IMR-90 (cell line): ENCODE measurements at regions not wholly inside any gene's neighbourhood (a gene's known extent, or its start where the extent isn't known, plus 50 kb on each side); places are given as distances from the start of the nearest gene placed in this dataset.

ENCODE experiments used
- ATAC-seq: fragments of 200-7000 bp; cut with Tn5 transposase; 2 replicates; pipeline ENCODE4 v1.9.1; 2020; ENCODE audit warnings: low read depth, mild to moderate bottlenecking, moderate library complexity
- BruUV-seq: library from RNA; stranded (reverse); fragments of 400-500 nt; replicated peaks from 2 replicates; lab custom pipeline; 2021; lab: Mats Ljungman, UMichigan
- CTCF ChIA-PET: fragments of 300-600 bp; formaldehyde crosslinking; extraction: SDS; loops from one replicate; lab custom pipeline; 2021; ENCODE audit warnings: antibody characterized with exemption; lab: Yijun Ruan, JAX
- POLR2A ChIA-PET: fragments of 300-600 bp; sonication (Branson Sonifier 250); formaldehyde crosslinking; loops from one replicate; lab custom pipeline; 2022; ENCODE audit warnings: antibody characterized with exemption; ENCODE audit not compliant: unreplicated experiment; lab: Charles Lee
- DNase-seq: peaks from one replicate; pipeline ENCODE4 v3.0.0; 2013
- H2AFZ ChIP-seq: replicated peaks from 2 replicates; pipeline ENCODE3; 2013; ENCODE audit warnings: low read length, mild to moderate bottlenecking; ENCODE audit not compliant: poor library complexity
- H2AK5ac ChIP-seq: 2 replicates; pipeline ENCODE4 v1.6.1; 2013; ENCODE audit warnings: low read depth, low read length, inconsistent platforms
- H2AK9ac ChIP-seq: replicated peaks from 2 replicates; pipeline ENCODE3; 2013; ENCODE audit warnings: mild to moderate bottlenecking, low read depth, low read length, moderate library complexity; ENCODE audit not compliant: poor library complexity
- H2BK120ac ChIP-seq: 2 replicates; pipeline ENCODE4 v1.6.1; 2013; ENCODE audit warnings: low read depth, low read length, inconsistent platforms
- H2BK15ac ChIP-seq: 3 replicates; pipeline ENCODE4 v1.6.1; 2013; ENCODE audit warnings: low read depth, low read length, inconsistent platforms
- H2BK20ac ChIP-seq: 2 replicates; pipeline ENCODE4 v1.6.1; 2013; ENCODE audit warnings: low read depth, mild to moderate bottlenecking, inconsistent platforms, low read length, moderate library complexity
- H2BK5ac ChIP-seq: 2 replicates; pipeline ENCODE4 v1.6.1; 2013; ENCODE audit warnings: mild to moderate bottlenecking, low read depth, low read length, inconsistent platforms; ENCODE audit not compliant: poor library complexity, severe bottlenecking
- H3K14ac ChIP-seq: replicated peaks from 2 replicates; pipeline ENCODE4 v1.6.1; 2013; ENCODE audit warnings: low read depth, low read length, inconsistent platforms
- H3K18ac ChIP-seq: 2 replicates; pipeline ENCODE4 v1.6.1; 2013; ENCODE audit warnings: low read depth, low read length, control low read depth
- H3K23ac ChIP-seq: 2 replicates; pipeline ENCODE4 v1.6.1; 2013; ENCODE audit warnings: low read depth, low read length, inconsistent platforms
- H3K27ac ChIP-seq: 2 replicates; pipeline ENCODE4 v1.5.1; 2013; ENCODE audit warnings: mild to moderate bottlenecking, control low read depth, low read length; ENCODE audit not compliant: insufficient read depth
- H3K27me3 ChIP-seq: 2 replicates; pipeline ENCODE4 v1.6.1; 2013; ENCODE audit warnings: low read length; ENCODE audit not compliant: control insufficient read depth, insufficient read depth
- H3K36me3 ChIP-seq: 2 replicates; pipeline ENCODE4 v1.6.1; 2013; ENCODE audit warnings: low read length, mixed read lengths; ENCODE audit not compliant: control insufficient read depth, insufficient read depth
- H3K4ac ChIP-seq: 2 replicates; pipeline ENCODE4 v1.6.1; 2013; ENCODE audit warnings: low read depth, low read length, inconsistent platforms
- H3K4me1 ChIP-seq: 2 replicates; pipeline ENCODE4 v1.6.1; 2013; ENCODE audit warnings: low read length, mixed read lengths; ENCODE audit not compliant: control insufficient read depth, insufficient read depth
- H3K4me2 ChIP-seq: 2 replicates; pipeline ENCODE4 v1.6.1; 2013; ENCODE audit warnings: low read depth, mild to moderate bottlenecking, control low read depth, low read length, moderate library complexity
- H3K4me3 ChIP-seq: 2 replicates; pipeline ENCODE4 v1.5.1; 2013; ENCODE audit warnings: low read depth, mild to moderate bottlenecking, control low read depth, low read length, moderate library complexity; ENCODE audit not compliant: insufficient read depth
- H3K56ac ChIP-seq: 2 replicates; pipeline ENCODE4 v1.6.1; 2013; ENCODE audit warnings: low read length, inconsistent platforms; ENCODE audit not compliant: insufficient read depth; ENCODE audit errors: extremely low read depth
- H3K79me1 ChIP-seq, 2 experiments: 2 replicates each; pipeline ENCODE4 v1.6.1; 2013; ENCODE audit warnings: low read length in 2 of 2, inconsistent platforms in 1 of 2, low read depth in 1 of 2
- H3K9ac ChIP-seq: 2 replicates; pipeline ENCODE4 v1.6.1; 2013; ENCODE audit warnings: low read depth, low read length, control low read depth
- H3K9me1 ChIP-seq: 2 replicates; pipeline ENCODE4 v1.6.1; 2013; ENCODE audit warnings: low read length, inconsistent platforms; ENCODE audit not compliant: insufficient read depth
- H3K9me3 ChIP-seq: 2 replicates; pipeline ENCODE4 v1.6.1; 2013; ENCODE audit warnings: low read length; ENCODE audit not compliant: control insufficient read depth, insufficient read depth
- H4K20me1 ChIP-seq: 2 replicates; pipeline ENCODE4 v1.6.1; 2013; ENCODE audit warnings: low read length, inconsistent platforms; ENCODE audit not compliant: insufficient read depth
- H4K5ac ChIP-seq: 2 replicates; pipeline ENCODE4 v1.6.1; 2013; ENCODE audit warnings: mild to moderate bottlenecking, low read depth, low read length, control low read depth
- H4K8ac ChIP-seq, 2 experiments: 2 replicates each; pipeline ENCODE4 v1.6.1; 2013; ENCODE audit warnings: low read depth in 2 of 2, low read length in 2 of 2, control low read depth in 1 of 2, inconsistent platforms in 1 of 2
- H4K91ac ChIP-seq: 2 replicates; pipeline ENCODE4 v1.6.1; 2013; ENCODE audit warnings: low read depth, low read length, inconsistent platforms; ENCODE audit not compliant: insufficient read depth
- BHLHE40 ChIP-seq: fragments of 150-350 bp; IDR thresholded peaks from 2 replicates; pipeline ENCODE4 v1.6.1; 2016; ENCODE audit warnings: mild to moderate bottlenecking, low read depth, low read length
- CEBPB ChIP-seq: IDR thresholded peaks from 2 replicates; pipeline ENCODE4 v1.6.1; 2012; ENCODE audit warnings: low read depth, low read length, improper control_type of control experiment
- CHD1 ChIP-seq: IDR thresholded peaks from 2 replicates; pipeline ENCODE4 v1.6.1; 2012; ENCODE audit warnings: low read depth, low read length, improper control_type of control experiment
- CTCF ChIP-seq: conservative IDR thresholded peaks from 2 replicates; pipeline ENCODE4 v1.5.1; 2012; ENCODE audit warnings: mild to moderate bottlenecking, low read depth, low read length, improper control_type of control experiment
- MAZ ChIP-seq: IDR thresholded peaks from 2 replicates; pipeline ENCODE4 v1.6.1; 2012; ENCODE audit warnings: low read depth, mild to moderate bottlenecking, low read length, improper control_type of control experiment, moderate library complexity, borderline replicate concordance
- NFE2L2 ChIP-seq: fragments of 150-350 bp; IDR thresholded peaks from 2 replicates; pipeline ENCODE4 v1.6.1; 2016; ENCODE audit warnings: low read depth, mild to moderate bottlenecking, low read length
- POLR2A ChIP-seq: IDR thresholded peaks from 2 replicates; pipeline ENCODE4 v1.6.1; 2012; ENCODE audit warnings: mild to moderate bottlenecking, low read depth, low read length
- RAD21 ChIP-seq: IDR thresholded peaks from 2 replicates; pipeline ENCODE4 v1.6.1; 2012; ENCODE audit warnings: low read length, improper control_type of control experiment
- SMC3 ChIP-seq: fragments of 150-350 bp; IDR thresholded peaks from 2 replicates; pipeline ENCODE4 v1.6.1; 2016; ENCODE audit warnings: low read depth, mild to moderate bottlenecking, antibody characterized with exemption, low read length, moderate library complexity
- WGBS, 2 experiments: methylation state at CpG; one replicate each; pipeline versions ENCODE4 v1.1.5 to v1.1.7; 2013; ENCODE audit warnings: missing lambda C conversion rate in 2 of 2; ENCODE audit not compliant: insufficient read length in 1 of 2; ENCODE audit errors: extremely low coverage in 2 of 2; 5-methylcytosine and 5-hydroxymethylcytosine counted together
- dilution Hi-C: fragments of 300-500 bp; cut with HindIII; formaldehyde crosslinking; loops from one replicate; pipeline ENCODE4 v1.14.3; 2018; ENCODE audit warnings: low sequenced_read_pairs; ENCODE audit not compliant: unreplicated experiment
- in situ Hi-C: fragments of 300-500 bp; cut with MboI; formaldehyde crosslinking; loops from 3 replicates; pipeline ENCODE4 v1.14.3; 2019; ENCODE audit warnings: low sequenced_read_pairs, inconsistent platforms, mixed read lengths
- intact Hi-C: fragments of 100-400 bp; cut with micrococcal nuclease; formaldehyde crosslinking; loops from 2 replicates; pipeline ENCODE4 v1.10.0; 2022

GRCh38 chrX:40405399-40405798 is 175.4 kb upstream of the ATP6AP2 start:
- no peak overlapping the region for H2BK5ac ChIP-seq
- dilution Hi-C loops: no loop called here
- no TSS peak for BruUV-seq
- H3K9me3 ChIP-seq: peaks cover 3% of the 10 kb centered on the region; the same call in 1 of the 2 replicates
- no peaks in the 10 kb centered on the region for H3K36me3 ChIP-seq
- H3K23ac ChIP-seq: no peak overlapping the region
- H4K8ac ChIP-seq: no peak overlapping the region
- DNase-seq: no peak
- no peaks in the 10 kb centered on the region for H3K9me1 ChIP-seq
- H2BK20ac ChIP-seq: no peak overlapping the region
- H3K79me1 ChIP-seq: no peaks in the 10 kb centered on the region
- TF ChIP-seq SMC3 (no peak), CHD1 (no peak), RAD21 (no peak), POLR2A (no peak), CEBPB (no peak), NFE2L2 (no peak), BHLHE40 (no peak), MAZ (no peak), CTCF (no peak)
- ATAC-seq: no peak
- H3K4me3 ChIP-seq: no peak overlapping the region
- no peak overlapping the region for H3K9ac ChIP-seq
- POLR2A ChIA-PET: interaction anchor here (0.7 kb wide), 1 partner anchor 10 kb away, joined by 3 read pairs; no protein-coding TSS in a partner anchor
- no peak overlapping the region for H3K18ac ChIP-seq
- in situ Hi-C loops: no loop called here
- H3K27me3 ChIP-seq: peaks cover 23% of the 10 kb centered on the region
- no peaks in the 10 kb centered on the region for H4K20me1 ChIP-seq
- H2BK120ac ChIP-seq: no peak overlapping the region
- no peaks in the 10 kb centered on the region for H3K4me1 ChIP-seq
- no peak overlapping the region for H4K5ac ChIP-seq
- no peak overlapping the region for H4K91ac ChIP-seq
- CTCF ChIA-PET: no interaction called here
- H3K27ac ChIP-seq: no peak overlapping the region
- H2AK9ac ChIP-seq: no peak overlapping the region
- no peak overlapping the region for H3K56ac ChIP-seq
- no peak overlapping the region for H3K4me2 ChIP-seq
- H2BK15ac ChIP-seq: no peak overlapping the region
- no peak overlapping the region for H3K4ac ChIP-seq
- intact Hi-C loops: no loop called here
- no peak overlapping the region for H3K14ac ChIP-seq
- no peak overlapping the region for H2AFZ ChIP-seq
- WGBS, 2 experiments: no CpG with 5 or more reads among the region's 3 CpGs
- H2AK5ac ChIP-seq: no peak overlapping the region
